Right cardiac atrium (tissue), 5 donors: ENCODE measurements at regions not wholly inside any gene's neighbourhood (a gene's known extent, or its start where the extent isn't known, plus 50 kb on each side); places are given as distances from the start of the nearest gene placed in this dataset.
A peak's percentile ranks its signal among the peaks of the same experiment; 100 is the strongest.

Experiments
- ATAC-seq, 2 donors: fragments of 200-7000 bp; cut with Tn5 transposase; one replicate each; pipeline versions ENCODE4 v1.8.0 to v1.9.1; 2020; ENCODE audit warnings: moderate library complexity in 2 of 2, mild to moderate bottlenecking in 1 of 2
- DNase-seq, 3 donors: peaks; one replicate each; pipeline ENCODE4 v3.0.0-alpha.2; 2020
- H3K27ac ChIP-seq: one replicate; pipeline ENCODE4 v1.5.1; 2013; ENCODE audit warnings: mild to moderate bottlenecking, low read length, control low read depth, moderate library complexity
- H3K27me3 ChIP-seq: one replicate; pipeline ENCODE4 v1.6.1; 2013; ENCODE audit not compliant: control insufficient read depth, insufficient read depth
- H3K4me1 ChIP-seq: one replicate; pipeline ENCODE4 v1.6.1; 2013; ENCODE audit warnings: low read length; ENCODE audit not compliant: control insufficient read depth, insufficient read depth
- H3K4me3 ChIP-seq: one replicate; pipeline ENCODE4 v1.5.1; 2013; ENCODE audit warnings: low read length, control low read depth
- H3K9me3 ChIP-seq: one replicate; pipeline ENCODE4 v1.6.1; 2013; ENCODE audit warnings: low read length; ENCODE audit not compliant: control insufficient read depth
- WGBS: extraction: QIAGEN DNeasy Blood & Tissue Kit; methylation state at CpG from one replicate; pipeline ENCODE4 v1.1.7; 2013; 5-methylcytosine and 5-hydroxymethylcytosine counted together
- intact Hi-C, 4 donors: fragments of 100-400 bp; cut with DNase I; formaldehyde crosslinking; loops; one replicate each; pipeline versions ENCODE4 v1.11.0 to v1.14.0; 2022 to 2023
- donor health status: healthy with polysubstance abuse.
- donor health status: DM: no; HTN: yes; CAD: no.
- donor health status: DM: no; HTN: no; CAD: no.
- donor health status: DM: no; HTN: yes; CAD: no; lungs with severe emphysema.
- donor health status: DM: yes; HTN: yes; CAD: no.

DNA sequence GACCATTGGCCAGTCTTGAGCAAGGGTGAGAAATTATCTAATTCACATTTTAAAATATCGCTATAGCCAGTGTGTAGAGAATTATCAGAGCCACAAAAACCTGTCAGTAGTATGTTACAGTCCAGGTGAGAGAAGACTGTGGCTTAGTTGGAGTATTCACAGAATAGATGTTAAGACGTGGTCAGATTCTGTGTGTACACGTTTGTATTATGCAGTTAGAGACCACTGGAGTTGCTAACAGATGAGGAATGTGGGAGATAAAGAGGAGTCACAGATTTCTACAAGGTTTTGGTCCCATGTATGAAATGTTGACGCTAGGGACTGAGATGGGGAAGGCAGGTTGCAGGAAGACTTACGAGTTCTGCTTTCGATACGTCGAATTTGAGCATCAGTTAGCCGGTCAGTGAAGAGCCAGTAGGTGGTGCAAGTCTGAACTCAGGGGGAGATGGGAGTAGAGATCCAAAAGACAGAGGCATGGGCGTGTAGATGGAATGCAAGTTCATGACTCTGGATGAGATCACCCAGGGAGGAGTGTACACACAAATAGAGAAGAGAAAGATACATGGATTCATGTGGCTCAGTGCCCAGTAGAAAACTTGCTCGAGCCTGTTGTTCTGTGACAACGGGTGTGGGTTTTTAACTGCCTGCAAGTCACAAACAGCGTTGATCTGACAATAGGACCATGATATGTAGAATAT, 114.8 kb upstream of the FLRT2 start:
- H3K27me3 ChIP-seq: no peaks in the 10 kb centered on the region
- no peak overlapping the region for H3K27ac ChIP-seq
- peak overlapping the region; percentile 34 for H3K4me3 ChIP-seq
- ATAC-seq (peak; percentile 97 to 99), DNase-seq (peak; percentile 29 to 67 (median 38))
- intact Hi-C loops: loop anchor here in 3 of 4 donors (10.0 kb wide), 2 partner anchors 110 to 120 kb away; partner anchors contain the start of gene FLRT2 (in 1 of the 3)
- no peaks in the 10 kb centered on the region for H3K9me3 ChIP-seq
- WGBS: 45% methylated on average over 13 of the region's 13 CpGs
- H3K4me1 ChIP-seq: no peaks in the 10 kb centered on the region

DNA sequence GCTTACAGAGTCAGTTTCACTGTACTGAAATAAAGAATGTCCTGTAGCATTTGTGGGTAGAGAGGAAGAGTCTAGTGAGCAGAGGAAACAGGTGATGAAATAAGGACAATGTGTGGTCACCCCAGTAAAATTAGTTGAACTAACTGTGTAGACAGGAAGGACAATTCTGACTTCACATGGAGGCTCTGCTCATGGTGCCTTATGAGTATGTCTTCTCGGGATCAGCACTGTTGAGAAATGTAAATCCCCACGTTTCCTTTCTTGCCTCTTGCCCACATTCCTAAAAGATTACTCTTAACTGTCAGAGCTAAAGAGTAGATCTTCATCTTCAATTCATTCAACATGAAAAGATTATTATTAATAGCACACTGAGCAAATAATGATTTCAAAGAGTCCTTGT, 113.2 kb upstream of the FLRT2 start:
- Histone ChIP-seq H3K27ac (no peak overlapping the region), H3K4me3 (no peak overlapping the region), H3K9me3 (no peaks in the 10 kb centered on the region), H3K27me3 (no peaks in the 10 kb centered on the region), H3K4me1 (no peaks in the 10 kb centered on the region)
- DNase-seq (no peak), ATAC-seq (no peak)
- 32% methylated on average over 2 of the region's 2 CpGs for WGBS
- intact Hi-C loops: loop anchor here in 3 of 4 donors (10.0 kb wide), 2 partner anchors 108 to 118 kb away; partner anchors contain the start of gene FLRT2 (in 1 of the 3)

DNA sequence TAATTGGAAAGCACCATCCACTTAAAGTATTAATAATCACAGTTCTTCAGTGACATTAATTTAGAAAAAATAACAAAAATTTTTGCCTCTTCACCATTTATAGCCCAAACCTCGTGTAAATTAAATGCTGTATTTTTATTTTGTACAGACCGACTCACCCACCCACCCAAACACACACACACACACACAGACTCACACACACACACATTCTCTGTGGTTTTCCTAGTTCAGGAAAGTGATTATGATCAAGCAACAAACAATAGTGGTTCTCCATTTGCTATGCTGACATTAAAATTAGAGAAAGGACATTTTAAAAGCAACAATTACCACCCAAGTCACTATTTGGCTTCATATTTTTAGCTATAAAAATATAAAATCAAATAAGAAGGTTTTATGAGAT, 112.5 kb upstream of the FLRT2 start:
- Histone ChIP-seq H3K4me1 (no peaks in the 10 kb centered on the region), H3K27ac (no peak overlapping the region), H3K27me3 (no peaks in the 10 kb centered on the region), H3K9me3 (no peaks in the 10 kb centered on the region), H3K4me3 (no peak overlapping the region)
- ATAC-seq (no peak), DNase-seq (no peak)
- intact Hi-C loops: loop anchor here in 3 of 4 donors (10.0 kb wide), 2 partner anchors 107 to 117 kb away; partner anchors contain the start of gene FLRT2 (in 1 of the 3)
- WGBS: 79% methylated on average over 2 of the region's 2 CpGs

DNA sequence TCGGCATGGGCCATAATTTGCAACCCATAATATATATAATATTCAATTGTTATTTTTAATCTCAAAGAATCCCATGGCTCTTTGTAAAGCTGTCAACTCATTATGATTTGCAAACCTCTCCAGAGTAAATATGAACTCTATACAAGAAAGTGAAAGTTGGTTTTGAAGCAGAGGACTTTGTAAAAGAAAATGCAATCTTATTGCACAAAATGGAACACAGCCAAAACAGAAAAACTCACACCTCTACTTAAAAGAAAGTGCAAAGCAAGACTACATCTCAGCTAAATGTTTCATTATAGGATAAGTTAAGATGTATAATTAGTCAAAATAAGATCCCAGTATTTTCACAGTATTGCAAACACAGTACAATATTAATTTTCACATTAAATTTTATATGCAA, 111.2 kb upstream of the FLRT2 start:
- no peak overlapping the region for H3K27ac ChIP-seq
- DNase-seq (no peak), ATAC-seq (no peak)
- no peaks in the 10 kb centered on the region for H3K27me3 ChIP-seq
- 93% methylated on average over 1 of the region's 1 CpG for WGBS
- no peaks in the 10 kb centered on the region for H3K4me1 ChIP-seq
- H3K4me3 ChIP-seq: no peak overlapping the region
- H3K9me3 ChIP-seq: no peaks in the 10 kb centered on the region
- intact Hi-C loops: loop anchor here in 3 of 4 donors (10.0 kb wide), 2 partner anchors 106 to 116 kb away; partner anchors contain the start of gene FLRT2 (in 1 of the 3)

DNA sequence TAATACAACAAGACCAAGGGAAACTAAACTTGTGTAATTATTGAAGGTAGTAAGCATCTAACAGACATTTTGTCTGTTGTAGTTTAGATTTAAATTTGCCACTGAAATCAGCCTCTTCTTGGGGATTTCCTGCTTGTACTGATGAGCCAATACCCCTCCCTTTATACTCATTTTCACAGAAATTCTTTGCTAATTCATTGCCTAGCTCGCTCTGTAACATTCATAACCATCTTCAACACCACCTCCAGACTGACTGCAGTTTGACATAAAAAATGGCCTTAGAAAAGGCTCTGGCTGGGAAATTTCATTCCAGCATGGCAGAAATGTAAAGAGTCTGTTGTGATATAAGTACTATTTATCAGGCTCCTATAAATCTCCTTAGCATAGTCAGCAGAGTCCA, 109.7 kb upstream of the FLRT2 start:
- H3K27me3 ChIP-seq: no peaks in the 10 kb centered on the region
- WGBS: 89% methylated on average over 1 of the region's 1 CpG
- no peak for DNase-seq
- H3K4me3 ChIP-seq: no peak overlapping the region
- ATAC-seq: no peak
- H3K4me1 ChIP-seq: no peaks in the 10 kb centered on the region
- intact Hi-C loops: no loop called here
- H3K9me3 ChIP-seq: no peaks in the 10 kb centered on the region
- no peak overlapping the region for H3K27ac ChIP-seq

DNA sequence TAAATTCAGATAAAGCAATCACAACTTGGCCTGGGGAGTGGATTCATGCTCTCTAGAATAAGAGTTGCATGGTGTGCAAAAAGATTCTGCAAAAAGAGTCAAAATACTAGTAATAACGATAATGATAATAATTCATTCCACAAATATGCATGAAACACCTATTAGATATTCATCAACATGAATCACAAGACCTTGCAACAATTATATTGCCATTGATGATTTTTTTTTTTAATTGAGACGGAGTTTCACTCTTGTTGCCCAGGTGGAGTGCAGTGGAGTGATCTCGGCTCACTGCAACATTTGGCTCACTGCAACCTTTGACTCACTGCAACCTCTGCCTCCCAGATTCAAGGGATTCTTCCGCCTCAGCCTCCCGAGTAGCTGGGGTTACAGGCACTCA, 109.2 kb upstream of the FLRT2 start:
- no peaks in the 10 kb centered on the region for H3K9me3 ChIP-seq
- H3K4me1 ChIP-seq: no peaks in the 10 kb centered on the region
- 98% methylated on average over 5 of the region's 5 CpGs for WGBS
- H3K27ac ChIP-seq: no peak overlapping the region
- H3K4me3 ChIP-seq: no peak overlapping the region
- intact Hi-C loops: no loop called here
- H3K27me3 ChIP-seq: no peaks in the 10 kb centered on the region
- ATAC-seq: no peak
- no peak for DNase-seq

DNA sequence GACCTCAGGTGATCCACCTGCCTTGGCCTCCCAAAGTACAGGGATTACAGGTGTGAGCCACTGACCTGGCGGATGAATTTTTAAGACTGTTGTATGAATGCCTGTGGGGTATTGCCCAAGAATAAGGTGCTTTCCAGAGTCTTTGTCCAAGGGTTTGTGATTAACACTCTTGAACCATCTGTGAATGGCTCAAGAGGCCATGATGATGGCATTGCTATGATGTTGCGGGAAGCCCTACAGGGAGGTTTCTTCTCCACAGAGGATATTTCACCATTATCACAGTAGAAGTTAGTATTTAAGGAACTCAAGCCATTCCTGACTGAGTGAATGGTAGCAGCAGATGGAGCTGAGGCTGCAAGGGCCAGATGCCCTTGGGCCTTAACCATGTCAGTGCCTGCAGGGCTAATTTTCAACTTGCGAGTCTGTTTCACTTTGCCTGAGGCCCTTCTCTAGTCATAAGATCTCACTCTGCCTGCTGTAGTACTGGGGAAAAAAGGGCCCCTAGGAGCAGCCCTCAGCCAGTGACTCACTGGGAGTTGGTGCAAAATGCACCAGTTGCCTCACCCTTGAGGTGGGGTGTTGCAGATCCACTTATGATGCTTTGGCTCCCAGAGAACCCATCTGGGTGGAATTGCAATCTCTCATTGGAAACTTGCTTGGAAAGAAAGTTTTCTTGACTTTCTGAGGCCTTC, 108.6 kb upstream of the FLRT2 start:
- no peak overlapping the region for H3K4me3 ChIP-seq
- no peaks in the 10 kb centered on the region for H3K9me3 ChIP-seq
- intact Hi-C loops: no loop called here
- peaks cover under 1% of the 10 kb centered on the region for H3K4me1 ChIP-seq
- 96% methylated on average over 3 of the region's 3 CpGs for WGBS
- H3K27ac ChIP-seq: no peak overlapping the region
- no peaks in the 10 kb centered on the region for H3K27me3 ChIP-seq
- DNase-seq: no peak
- no peak for ATAC-seq

DNA sequence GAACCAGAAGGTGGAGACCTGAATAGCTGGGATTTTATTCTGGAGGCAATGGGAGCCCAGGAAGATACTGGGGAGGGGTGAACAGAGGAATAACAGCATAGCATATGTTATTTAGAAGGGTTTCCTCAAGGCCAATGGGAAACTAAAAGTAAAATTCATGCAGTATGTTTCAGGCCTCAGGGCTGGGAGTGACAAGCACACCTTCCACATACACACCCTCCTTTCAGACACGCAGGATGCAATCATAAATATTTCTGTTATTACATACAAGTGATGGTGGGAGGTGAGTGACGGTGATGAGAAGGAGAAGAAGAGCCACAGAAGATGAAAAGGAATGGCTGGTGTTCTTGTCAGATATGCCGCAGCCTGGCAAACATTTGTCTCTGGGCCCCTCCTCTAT, 106.1 kb upstream of the FLRT2 start:
- WGBS: 95% methylated on average over 3 of the region's 3 CpGs
- no peaks in the 10 kb centered on the region for H3K27me3 ChIP-seq
- H3K9me3 ChIP-seq: no peaks in the 10 kb centered on the region
- H3K4me1 ChIP-seq: peaks cover 2% of the 10 kb centered on the region
- H3K27ac ChIP-seq: no peak overlapping the region
- ATAC-seq (no peak), DNase-seq (no peak)
- intact Hi-C loops: no loop called here
- no peak overlapping the region for H3K4me3 ChIP-seq

DNA sequence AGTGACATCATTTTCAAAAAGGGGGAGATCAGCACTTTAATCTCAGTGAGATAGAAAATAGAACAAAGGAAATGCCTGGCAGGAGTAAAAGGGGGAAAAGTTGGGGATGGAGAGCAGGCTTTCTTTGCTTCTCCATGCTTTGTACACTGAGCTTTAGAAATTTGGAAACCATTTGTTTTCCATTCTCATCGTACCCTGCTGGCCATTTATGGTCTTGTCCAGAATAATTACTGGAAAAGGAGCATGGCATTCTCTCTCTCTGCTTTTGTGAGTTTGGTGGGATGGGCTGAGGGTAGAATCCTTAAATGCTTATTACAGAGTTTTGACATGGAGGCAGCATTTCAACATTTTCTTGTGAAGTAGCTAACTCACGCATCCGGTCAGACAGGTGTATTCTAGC, 104.4 kb upstream of the FLRT2 start:
- ATAC-seq: no peak
- 86% methylated on average over 3 of the region's 3 CpGs for WGBS
- Histone ChIP-seq H3K4me1 (peaks cover 2% of the 10 kb centered on the region), H3K9me3 (no peaks in the 10 kb centered on the region), H3K27me3 (no peaks in the 10 kb centered on the region), H3K4me3 (no peak overlapping the region), H3K27ac (no peak overlapping the region)
- intact Hi-C loops: no loop called here
- no peak for DNase-seq

DNA sequence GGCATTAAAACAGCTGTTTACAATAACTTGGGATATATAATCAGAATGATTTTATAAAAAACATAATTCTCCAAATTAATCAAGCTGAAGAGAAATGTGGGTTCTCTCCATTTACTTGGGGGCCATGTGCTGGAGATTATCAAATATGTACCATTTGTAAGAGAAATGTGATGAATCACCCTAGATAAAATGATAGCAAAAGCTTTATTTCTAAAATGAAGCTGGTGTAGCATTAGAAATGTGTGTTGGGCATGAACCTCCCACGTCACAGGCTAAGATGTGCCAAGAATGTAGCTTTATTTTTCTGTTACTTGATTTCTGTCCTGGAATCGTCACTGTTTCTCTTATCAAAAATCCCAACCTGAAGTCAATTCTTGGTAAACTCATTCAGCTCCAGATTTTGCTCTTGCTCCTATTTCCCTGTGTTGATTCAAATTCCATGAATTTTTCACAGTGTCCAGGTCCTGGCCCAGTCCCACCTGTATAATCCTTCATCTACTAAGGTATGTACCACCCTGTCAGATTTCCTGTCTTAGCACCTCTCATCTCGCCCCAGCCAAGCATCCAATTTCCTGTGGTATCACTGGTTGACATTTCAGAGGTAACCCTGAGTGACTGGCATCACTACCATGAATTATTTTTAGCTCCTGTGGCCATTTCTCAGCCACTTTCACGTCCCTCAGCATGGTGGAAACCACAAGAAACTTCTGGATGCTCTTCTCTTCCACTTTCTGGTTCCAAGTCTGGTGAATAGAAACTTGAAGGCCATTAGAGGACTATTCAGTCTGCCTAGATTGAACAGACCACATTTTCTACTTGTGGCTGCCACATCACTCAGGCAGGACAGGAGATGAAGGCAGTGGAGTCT, 103.6 kb upstream of the FLRT2 start:
- peaks cover 2% of the 10 kb centered on the region for H3K4me1 ChIP-seq
- no peaks in the 10 kb centered on the region for H3K9me3 ChIP-seq
- H3K27ac ChIP-seq: no peak overlapping the region
- 59% methylated on average over 4 of the region's 4 CpGs for WGBS
- H3K4me3 ChIP-seq: no peak overlapping the region
- no peak for ATAC-seq
- DNase-seq: no peak
- H3K27me3 ChIP-seq: no peaks in the 10 kb centered on the region
- intact Hi-C loops: no loop called here

DNA sequence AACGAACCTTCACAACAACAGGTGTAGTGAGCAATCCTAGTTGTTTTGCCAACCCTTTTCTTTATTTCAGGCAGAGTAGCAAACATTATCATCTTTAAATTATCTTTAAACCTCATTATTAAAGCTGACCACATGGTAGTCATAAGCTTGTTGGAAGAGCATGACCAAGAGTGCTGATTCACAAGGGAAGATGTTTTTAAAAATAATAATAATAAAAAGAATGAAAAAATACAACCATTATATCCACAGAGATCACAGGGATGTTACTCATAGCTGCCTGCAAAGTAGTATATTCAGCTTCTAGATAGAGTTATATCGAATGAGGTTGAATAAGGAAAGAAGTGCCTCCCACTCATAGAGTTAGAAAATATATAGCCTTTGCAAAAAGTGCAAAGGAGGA, 101.0 kb upstream of the FLRT2 start:
- Histone ChIP-seq H3K27me3 (no peaks in the 10 kb centered on the region), H3K27ac (no peak overlapping the region), H3K4me3 (no peak overlapping the region), H3K4me1 (peaks cover 2% of the 10 kb centered on the region), H3K9me3 (no peaks in the 10 kb centered on the region)
- DNase-seq (no peak), ATAC-seq (no peak)
- 89% methylated on average over 2 of the region's 2 CpGs for WGBS
- intact Hi-C loops: no loop called here
